ENCODE measurements at regions not wholly inside any gene's neighbourhood (a gene's known extent, or its start where the extent isn't known, plus 50 kb on each side); places are given as distances from the start of the nearest gene placed in this dataset.

GRCh38 chr3:5441401-5441800 lies 253.9 kb downstream of the EDEM1 start:
- peaks cover 10% of the 10 kb centered on the region for H3K27me3 ChIP-seq (ENCODE audit: low read depth)
- intact Hi-C loops (cut with micrococcal nuclease), result no loop called here
- no peaks in the 10 kb centered on the region for H3K4me1 ChIP-seq
- no peak for DNase-seq
- H3K36me3 ChIP-seq, result no peaks in the 10 kb centered on the region
- H3K27ac ChIP-seq (replicated peaks), result no peak overlapping the region
- no peak for TF ChIP-seq CTCF (IDR thresholded peaks at IDR 0.05; ENCODE audit: borderline replicate concordance)
- H3K9me3 ChIP-seq (replicated peaks), result peaks cover 20% of the 10 kb centered on the region
- no peak overlapping the region for H3K4me3 ChIP-seq

- peaks cover 10% of the 10 kb centered on the region for H3K27me3 ChIP-seq (ENCODE audit: low read depth)
- no peaks in the 10 kb centered on the region for H3K4me1 ChIP-seq
- intact Hi-C loops (cut with micrococcal nuclease), result no loop called here
- no peak overlapping the region for H3K27ac ChIP-seq (replicated peaks)
- DNase-seq, result no peak
- peaks cover 20% of the 10 kb centered on the region for H3K9me3 ChIP-seq (replicated peaks)
- no peak overlapping the region for H3K4me3 ChIP-seq
- no peaks in the 10 kb centered on the region for H3K36me3 ChIP-seq
- TF ChIP-seq CTCF (IDR thresholded peaks at IDR 0.05; ENCODE audit: borderline replicate concordance), result no peak
Measured at GRCh38 chr3:5442106-5442785, 254.7 kb downstream of the EDEM1 start.

- intact Hi-C loops (cut with micrococcal nuclease), result no loop called here
- Histone ChIP-seq H3K4me3 (no peak overlapping the region), H3K27ac (replicated peaks) (no peak overlapping the region), H3K27me3 (ENCODE audit: low read depth) (peaks cover 9% of the 10 kb centered on the region), H3K4me1 (no peaks in the 10 kb centered on the region), H3K9me3 (replicated peaks) (peaks cover 20% of the 10 kb centered on the region), H3K36me3 (no peaks in the 10 kb centered on the region)
- no peak for TF ChIP-seq CTCF (IDR thresholded peaks at IDR 0.05; ENCODE audit: borderline replicate concordance)
- no peak for DNase-seq
Measured at GRCh38 chr3:5442786-5443138, 255.3 kb downstream of the EDEM1 start.

GRCh38 chr3:5444253-5444652 lies 256.7 kb downstream of the EDEM1 start:
- DNase-seq, result no peak
- Histone ChIP-seq H3K27me3 (ENCODE audit: low read depth) (no peaks in the 10 kb centered on the region), H3K4me1 (no peaks in the 10 kb centered on the region), H3K9me3 (replicated peaks) (peaks cover 27% of the 10 kb centered on the region), H3K4me3 (no peak overlapping the region), H3K36me3 (no peaks in the 10 kb centered on the region), H3K27ac (replicated peaks) (no peak overlapping the region)
- TF ChIP-seq CTCF (IDR thresholded peaks at IDR 0.05; ENCODE audit: borderline replicate concordance), result no peak
- intact Hi-C loops (cut with micrococcal nuclease), result no loop called here

GRCh38 chr3:5445676-5446201 lies 258.2 kb downstream of the EDEM1 start:
- H3K9me3 ChIP-seq (replicated peaks), result peaks cover 27% of the 10 kb centered on the region
- no peaks in the 10 kb centered on the region for H3K4me1 ChIP-seq
- DNase-seq, result no peak
- H3K27me3 ChIP-seq (ENCODE audit: low read depth), result no peaks in the 10 kb centered on the region
- no peak overlapping the region for H3K4me3 ChIP-seq
- no peak for TF ChIP-seq CTCF (IDR thresholded peaks at IDR 0.05; ENCODE audit: borderline replicate concordance)
- no peaks in the 10 kb centered on the region for H3K36me3 ChIP-seq
- H3K27ac ChIP-seq (replicated peaks), result no peak overlapping the region
- intact Hi-C loops (cut with micrococcal nuclease), result no loop called here

Measured in left ventricle myocardium inferior (tissue), 1 donor.